ENCODE measurements at regions not wholly inside any gene's neighbourhood (a gene's known extent, or its start where the extent isn't known, plus 50 kb on each side); places are given as distances from the start of the nearest gene placed in this dataset.

DNA sequence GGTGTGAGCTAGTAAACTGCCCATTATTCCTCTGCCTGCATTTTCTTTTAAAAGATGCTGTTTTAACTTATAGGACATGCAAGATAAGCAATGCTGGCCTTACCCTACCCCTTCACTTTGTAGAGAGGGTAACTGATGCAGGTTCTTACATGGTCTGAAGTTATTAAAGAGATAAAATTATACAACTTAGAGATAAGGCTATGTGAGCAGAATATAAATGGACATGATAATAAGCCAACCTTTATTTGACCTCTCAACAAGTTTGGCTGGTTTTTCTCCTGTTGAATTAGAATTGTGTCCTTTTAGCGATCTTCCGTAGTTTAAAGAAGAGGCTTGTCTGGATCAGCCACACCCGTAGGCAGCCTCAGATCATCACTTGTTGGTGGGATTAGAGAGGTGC is 377.0 kb downstream of the BTBD3 start:
- ATAC-seq (no peak), DNase-seq (no peak)
- H3K27me3 ChIP-seq: no peaks in the 10 kb centered on the region
- H3K9me3 ChIP-seq: peaks cover 0 to 34% of the 10 kb centered on the region in 2 donors
- no peaks in the 10 kb centered on the region for H3K4me1 ChIP-seq
- TF ChIP-seq CTCF (IDR thresholded peaks at IDR 0.05): no peak
- no peak overlapping the region for H3K27ac ChIP-seq
- no peak overlapping the region for H3K4me3 ChIP-seq
- H3K36me3 ChIP-seq: no peaks in the 10 kb centered on the region
- intact Hi-C loops (cut with DNase I): no loop called here

- intact Hi-C loops (cut with DNase I): no loop called here
- no peak overlapping the region for H3K4me3 ChIP-seq
- no peak overlapping the region for H3K27ac ChIP-seq
- no peaks in the 10 kb centered on the region for H3K27me3 ChIP-seq
- TF ChIP-seq CTCF (IDR thresholded peaks at IDR 0.05): no peak
- H3K36me3 ChIP-seq: no peaks in the 10 kb centered on the region
- peaks cover 0 to 15% of the 10 kb centered on the region in 2 donors for H3K9me3 ChIP-seq
- H3K4me1 ChIP-seq: no peaks in the 10 kb centered on the region
- ATAC-seq (no peak), DNase-seq (no peak)
These were observed 387.7 kb downstream of the BTBD3 start for GRCh38 chr20:12305188-12305950.

- peaks cover 0 to 18% of the 10 kb centered on the region in 2 donors for H3K9me3 ChIP-seq
- peak; percentile 61 for ATAC-seq
- H3K27me3 ChIP-seq: no peaks in the 10 kb centered on the region
- intact Hi-C loops (cut with DNase I): no loop called here
- H3K36me3 ChIP-seq: no peaks in the 10 kb centered on the region
- no peak overlapping the region for H3K4me3 ChIP-seq
- H3K27ac ChIP-seq: no peak overlapping the region
- no peaks in the 10 kb centered on the region for H3K4me1 ChIP-seq
- no peak for DNase-seq
- no peak for TF ChIP-seq CTCF (IDR thresholded peaks at IDR 0.05)
These were observed 388.4 kb downstream of the BTBD3 start for GRCh38 chr20:12306107-12306506.

- no peak for TF ChIP-seq CTCF (IDR thresholded peaks at IDR 0.05)
- H3K4me1 ChIP-seq: no peaks in the 10 kb centered on the region
- H3K27ac ChIP-seq: no peak overlapping the region
- no peak for DNase-seq
- H3K36me3 ChIP-seq: no peaks in the 10 kb centered on the region
- H3K4me3 ChIP-seq: no peak overlapping the region
- intact Hi-C loops (cut with DNase I): no loop called here
- no peaks in the 10 kb centered on the region for H3K27me3 ChIP-seq
- no peak for ATAC-seq
- peaks cover 0 to 11% of the 10 kb centered on the region in 2 donors for H3K9me3 ChIP-seq
These were observed 393.6 kb downstream of the BTBD3 start for GRCh38 chr20:12311094-12311865.

DNA sequence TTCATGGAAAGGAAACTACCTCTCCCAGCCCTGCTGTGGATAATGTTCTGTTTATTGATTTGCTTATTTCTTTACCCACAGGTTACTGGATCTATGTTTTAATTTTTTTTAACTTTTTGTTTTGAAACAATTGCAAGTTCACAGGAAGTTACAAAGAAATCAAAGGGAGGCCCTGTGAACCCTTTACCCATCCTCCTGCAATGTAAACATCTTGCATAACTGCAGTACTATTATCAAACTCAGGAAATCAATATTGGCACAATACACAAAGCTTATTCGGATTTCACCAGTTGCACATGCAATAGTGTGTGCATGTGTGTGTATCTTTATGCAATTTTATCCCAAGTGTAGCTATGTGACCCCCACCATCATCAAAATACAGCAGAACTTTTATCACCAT is 398.0 kb downstream of the BTBD3 start:
- Histone ChIP-seq H3K4me3 (no peak overlapping the region), H3K27ac (no peak overlapping the region), H3K27me3 (no peaks in the 10 kb centered on the region), H3K36me3 (no peaks in the 10 kb centered on the region), H3K4me1 (no peaks in the 10 kb centered on the region), H3K9me3 (peaks cover 0 to 2% of the 10 kb centered on the region in 2 donors)
- TF ChIP-seq CTCF (IDR thresholded peaks at IDR 0.05): no peak
- no peak for ATAC-seq
- DNase-seq: no peak
- intact Hi-C loops (cut with DNase I): no loop called here

Measured in left lung (tissue), 4 donors.